ENCODE measurements at regions not wholly inside any gene's neighbourhood (a gene's known extent, or its start where the extent isn't known, plus 50 kb on each side); places are given as distances from the start of the nearest gene placed in this dataset.
"Not testable (repeated sequence)": the region's sequence is repeated elsewhere in the genome, so short reads cannot be mapped to it uniquely, and the experiment has no call there.

- H3K9me3 Mint-ChIP-seq (ENCODE audit: low read depth): no peaks in the 10 kb centered on the region
- TF ChIP-seq CTCF (IDR thresholded peaks at IDR 0.05; ENCODE audit: unreplicated experiment): peak; percentile 72
- H3K4me1 Mint-ChIP-seq (ENCODE audit: low read depth): peaks cover 33% of the 10 kb centered on the region
- no peak for DNase-seq (ENCODE audit: low spot score, unreplicated experiment)
- H3K27me3 Mint-ChIP-seq: no peaks in the 10 kb centered on the region
- no peak overlapping the region for H3K4me3 Mint-ChIP-seq (ENCODE audit: low read depth)
- H3K27ac Mint-ChIP-seq: no peak overlapping the region
- no peaks in the 10 kb centered on the region for H3K36me3 Mint-ChIP-seq (ENCODE audit: insufficient read depth)
These were observed 203.8 kb upstream of the RAI14 start for GRCh38 chr5:34452170-34452828.

GRCh38 chr5:34455098-34455497 is 201.0 kb upstream of the RAI14 start:
- H3K27me3 Mint-ChIP-seq: no peaks in the 10 kb centered on the region
- H3K36me3 Mint-ChIP-seq (ENCODE audit: insufficient read depth): no peaks in the 10 kb centered on the region
- H3K9me3 Mint-ChIP-seq (ENCODE audit: low read depth): peaks cover 6% of the 10 kb centered on the region
- no peak for DNase-seq (ENCODE audit: low spot score, unreplicated experiment)
- no peak overlapping the region for H3K27ac Mint-ChIP-seq
- TF ChIP-seq CTCF (IDR thresholded peaks at IDR 0.05; ENCODE audit: unreplicated experiment): no peak
- peaks cover 26% of the 10 kb centered on the region for H3K4me1 Mint-ChIP-seq (ENCODE audit: low read depth)
- no peak overlapping the region for H3K4me3 Mint-ChIP-seq (ENCODE audit: low read depth)

GRCh38 chr5:34459908-34460307 is 196.2 kb upstream of the RAI14 start:
- Mint-ChIP-seq H3K27ac (no peak overlapping the region), H3K4me3 (ENCODE audit: low read depth) (no peak overlapping the region), H3K9me3 (ENCODE audit: low read depth) (peaks cover 20% of the 10 kb centered on the region), H3K4me1 (ENCODE audit: low read depth) (peaks cover 9% of the 10 kb centered on the region), H3K36me3 (ENCODE audit: insufficient read depth) (no peaks in the 10 kb centered on the region), H3K27me3 (no peaks in the 10 kb centered on the region)
- no peak for DNase-seq (ENCODE audit: low spot score, unreplicated experiment)
- no peak for TF ChIP-seq CTCF (IDR thresholded peaks at IDR 0.05; ENCODE audit: unreplicated experiment)

GRCh38 chr5:34460496-34460895 is 195.6 kb upstream of the RAI14 start:
- no peak for DNase-seq (ENCODE audit: low spot score, unreplicated experiment)
- H3K4me3 Mint-ChIP-seq (ENCODE audit: low read depth): no peak overlapping the region
- TF ChIP-seq CTCF (IDR thresholded peaks at IDR 0.05; ENCODE audit: unreplicated experiment): no peak
- H3K4me1 Mint-ChIP-seq (ENCODE audit: low read depth): peaks cover 13% of the 10 kb centered on the region
- H3K36me3 Mint-ChIP-seq (ENCODE audit: insufficient read depth): no peaks in the 10 kb centered on the region
- peaks cover 20% of the 10 kb centered on the region for H3K9me3 Mint-ChIP-seq (ENCODE audit: low read depth)
- no peaks in the 10 kb centered on the region for H3K27me3 Mint-ChIP-seq
- no peak overlapping the region for H3K27ac Mint-ChIP-seq

GRCh38 chr5:34464829-34465228 is 191.3 kb upstream of the RAI14 start:
- H3K27ac Mint-ChIP-seq: no peak overlapping the region
- TF ChIP-seq CTCF (IDR thresholded peaks at IDR 0.05; ENCODE audit: unreplicated experiment): no peak

GRCh38 chr5:34465301-34465700 is 190.8 kb upstream of the RAI14 start:
- not testable (repeated sequence) for H3K36me3 Mint-ChIP-seq (ENCODE audit: insufficient read depth); DNase-seq (ENCODE audit: low spot score, unreplicated experiment); H3K27me3 Mint-ChIP-seq
- H3K27ac Mint-ChIP-seq: peak overlapping the region; percentile 98
- H3K9me3 Mint-ChIP-seq (ENCODE audit: low read depth): peaks cover 28% of the 10 kb centered on the region
- H3K4me1 Mint-ChIP-seq (ENCODE audit: low read depth): peaks cover 26% of the 10 kb centered on the region
- H3K4me3 Mint-ChIP-seq (ENCODE audit: low read depth): peak overlapping the region; percentile 57

More at GRCh38 chr5:34464829-34465228, 191.3 kb upstream of the RAI14 start:
- DNase-seq (ENCODE audit: low spot score, unreplicated experiment): no peak
- Mint-ChIP-seq H3K36me3 (ENCODE audit: insufficient read depth) (peaks cover 8% of the 10 kb centered on the region), H3K27me3 (no peaks in the 10 kb centered on the region), H3K4me3 (ENCODE audit: low read depth) (no peak overlapping the region), H3K4me1 (ENCODE audit: low read depth) (peaks cover 26% of the 10 kb centered on the region), H3K9me3 (ENCODE audit: low read depth) (peaks cover 24% of the 10 kb centered on the region)
